ENCODE measurements at regions not wholly inside any gene's neighbourhood (a gene's known extent, or its start where the extent isn't known, plus 50 kb on each side); places are given as distances from the start of the nearest gene placed in this dataset.
"Not testable (repeated sequence)": the region's sequence is repeated elsewhere in the genome, so short reads cannot be mapped to it uniquely, and the experiment has no call there.

DNA sequence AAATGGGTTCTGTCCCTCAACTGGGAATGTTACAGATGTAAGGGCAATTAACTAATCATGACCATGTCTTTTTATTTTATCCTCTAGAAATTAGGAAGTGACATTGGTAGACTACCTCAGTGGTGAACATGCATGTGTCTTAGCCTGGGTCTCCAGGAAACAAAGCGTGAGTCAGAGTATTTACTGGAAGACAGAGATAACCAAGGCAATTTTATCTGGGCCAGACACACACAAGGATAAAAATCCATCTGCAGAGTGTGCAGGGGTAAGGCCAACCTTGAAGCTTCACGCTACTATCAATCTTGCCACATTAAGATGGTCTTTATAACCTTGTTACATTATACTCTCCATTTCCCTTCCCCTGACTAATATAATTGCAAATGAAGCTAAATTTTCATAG, 487.5 kb downstream of the SUCLG1 start:
- no peak for DNase-seq

DNA sequence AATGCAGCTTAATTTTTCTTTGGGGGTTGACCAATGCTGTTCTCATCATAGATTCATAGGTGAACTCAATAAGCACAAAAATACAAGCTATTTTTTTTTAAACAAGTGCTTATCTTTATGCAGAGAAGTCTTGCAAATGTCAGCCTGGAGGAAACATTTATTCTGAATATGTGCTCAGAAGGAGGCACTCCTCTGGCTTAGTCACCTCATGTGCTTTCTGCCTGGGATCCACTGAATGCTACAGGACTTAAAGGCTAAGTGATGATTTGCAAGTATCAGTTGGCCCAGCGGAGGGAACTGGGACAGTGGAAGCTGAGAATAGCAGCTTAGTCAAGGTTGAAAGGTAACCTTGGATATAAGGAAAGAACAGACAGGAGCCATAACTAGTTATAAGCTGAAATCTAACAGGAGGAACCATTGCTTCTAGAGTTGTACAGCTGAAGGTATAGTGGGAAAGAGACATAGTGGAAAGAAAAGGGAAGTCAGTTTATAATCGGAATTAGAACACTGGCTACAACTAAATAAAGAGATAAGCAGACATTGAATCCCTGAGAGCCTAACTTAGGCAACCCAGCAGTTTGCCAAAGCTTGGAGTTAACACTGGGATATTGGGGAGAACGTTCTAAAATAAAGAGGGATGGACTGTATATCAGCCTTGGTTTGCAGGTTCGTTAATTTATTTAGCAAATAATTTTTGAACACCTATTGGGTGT, 488.7 kb downstream of the SUCLG1 start:
- no peak for DNase-seq

DNA sequence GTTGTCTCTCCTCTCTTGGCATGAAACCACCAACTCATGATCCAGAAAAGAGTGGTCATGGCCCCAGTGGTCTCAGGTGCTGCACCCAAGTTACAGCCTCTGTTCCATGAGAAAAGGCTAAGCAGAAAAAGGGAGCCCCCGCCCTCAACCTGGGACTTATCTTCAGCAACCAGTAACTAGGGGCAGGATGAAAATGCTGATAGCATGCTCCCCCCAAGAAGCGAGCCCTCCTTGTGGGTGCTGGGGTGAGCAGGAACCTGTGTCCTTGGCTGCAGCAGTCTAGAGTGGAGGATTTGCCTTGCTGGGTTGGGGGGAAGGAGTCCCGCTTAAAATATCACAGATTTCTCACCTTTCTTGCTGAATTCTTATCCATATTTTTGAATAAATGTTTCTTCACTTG, 490.0 kb downstream of the SUCLG1 start:
- no peak for DNase-seq

DNA sequence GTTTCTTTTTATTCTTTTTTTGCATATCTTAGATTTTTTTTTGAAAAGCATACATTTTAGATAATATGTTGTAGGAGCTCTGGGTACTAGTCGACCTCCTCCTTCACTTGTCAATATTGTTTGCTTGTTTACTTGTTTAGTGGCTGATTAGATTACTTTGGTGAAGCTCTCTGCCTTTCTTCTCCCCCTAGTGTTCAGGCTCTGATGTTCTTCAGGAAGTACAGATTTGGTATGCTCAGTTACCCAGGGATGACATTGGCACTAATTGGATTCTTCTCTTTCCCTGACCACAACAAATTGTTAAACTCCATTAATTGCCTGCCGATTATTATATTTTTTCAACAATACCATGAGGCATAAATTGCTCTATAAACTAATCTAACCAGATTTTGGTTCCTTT, 491.2 kb downstream of the SUCLG1 start:
- DNase-seq, result no peak

DNA sequence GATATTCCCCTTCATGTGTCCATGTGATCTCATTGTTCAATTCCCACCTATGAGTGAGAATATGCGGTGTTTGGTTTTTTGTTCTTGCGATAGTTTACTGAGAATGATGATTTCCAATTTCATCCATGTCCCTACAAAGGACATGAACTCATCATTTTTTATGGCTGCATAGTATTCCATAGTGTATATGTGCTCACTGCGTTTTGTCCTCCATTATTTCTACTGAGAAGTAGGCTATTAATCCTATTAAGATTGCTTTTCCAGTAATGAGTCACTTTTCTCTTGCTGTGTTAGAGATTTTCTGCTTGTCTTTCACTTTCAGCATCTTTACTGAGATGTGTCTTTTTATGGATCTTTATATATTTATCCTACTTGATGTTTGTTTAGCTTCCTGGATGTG, 492.1 kb downstream of the SUCLG1 start:
- DNase-seq, result not testable (repeated sequence)

DNA sequence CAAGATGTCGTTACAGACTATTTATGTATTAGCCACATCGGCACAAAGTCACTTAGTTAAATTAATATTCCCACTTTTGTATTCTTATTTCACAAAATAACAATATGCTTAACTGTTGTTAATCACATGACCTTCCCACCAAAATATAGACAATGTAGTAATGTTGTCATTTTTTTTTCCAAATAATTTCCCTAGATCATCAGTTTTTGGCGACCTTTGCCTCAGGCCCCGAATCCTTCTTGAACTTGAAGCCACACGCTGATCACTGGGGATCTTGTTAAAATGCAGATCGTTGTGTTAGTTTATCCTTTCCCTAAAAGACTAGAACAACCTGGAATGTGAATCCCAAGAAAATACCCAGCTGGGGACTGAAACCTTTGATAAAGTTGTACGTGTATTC, 497.6 kb downstream of the SUCLG1 start:
- no peak for DNase-seq

DNA sequence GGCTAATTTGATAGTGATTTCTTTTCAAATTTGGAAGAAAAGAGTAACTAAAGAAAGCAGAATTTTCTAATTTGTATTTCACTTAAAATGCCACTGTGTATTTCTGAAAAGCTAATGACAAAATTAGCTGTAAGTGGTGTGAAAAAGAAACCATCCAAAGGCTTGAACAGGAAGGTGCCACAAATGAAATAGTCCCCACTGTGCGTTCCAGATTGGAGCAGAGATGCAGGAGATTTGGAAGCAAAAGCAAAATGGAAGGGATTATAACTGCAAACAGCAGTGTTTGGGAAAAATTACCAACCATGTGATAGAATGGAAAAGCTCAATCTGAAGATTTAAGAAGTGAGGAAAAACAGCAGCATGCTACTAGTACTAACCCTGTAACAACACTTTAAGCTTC, 498.7 kb downstream of the SUCLG1 start:
- DNase-seq, result no peak

DNA sequence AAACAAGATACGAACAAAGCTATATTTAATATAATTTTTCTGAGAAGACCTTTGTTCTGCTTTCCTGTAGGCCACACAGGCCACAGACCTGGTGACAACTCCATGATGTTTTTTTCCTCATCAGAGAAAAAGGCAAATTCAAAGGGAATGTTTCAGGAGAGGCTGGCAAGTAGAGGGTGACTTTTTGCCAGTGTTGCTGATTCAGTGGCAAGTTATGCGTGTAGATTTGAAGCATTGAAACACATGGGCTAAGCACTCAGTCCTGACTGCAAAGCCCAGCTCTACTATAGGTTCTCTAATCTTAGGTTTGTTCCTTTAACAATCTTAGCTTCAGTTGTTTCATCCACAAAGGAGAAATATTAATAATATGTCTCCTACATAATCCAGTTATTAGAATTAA, 499.8 kb downstream of the SUCLG1 start:
- no peak for DNase-seq

DNA sequence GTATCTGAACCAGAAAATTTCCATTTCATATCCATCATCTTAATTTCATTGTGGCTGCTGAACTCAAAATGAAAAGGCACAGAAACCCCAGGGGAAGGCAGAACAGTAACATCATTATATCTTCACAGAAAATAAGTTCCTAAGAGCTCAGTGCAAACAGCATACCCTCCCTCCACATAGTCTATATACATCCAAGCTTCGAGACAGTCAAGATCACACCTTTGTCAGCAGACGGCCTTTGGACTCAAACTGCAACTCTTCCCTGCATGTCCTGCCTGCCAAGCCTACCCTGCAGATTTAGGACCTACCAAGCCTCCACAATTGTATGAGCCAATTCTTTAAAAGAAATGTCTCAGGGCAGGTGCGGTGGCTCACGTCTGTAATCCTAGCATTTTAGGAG, 502.1 kb downstream of the SUCLG1 start:
- no peak for DNase-seq

DNA sequence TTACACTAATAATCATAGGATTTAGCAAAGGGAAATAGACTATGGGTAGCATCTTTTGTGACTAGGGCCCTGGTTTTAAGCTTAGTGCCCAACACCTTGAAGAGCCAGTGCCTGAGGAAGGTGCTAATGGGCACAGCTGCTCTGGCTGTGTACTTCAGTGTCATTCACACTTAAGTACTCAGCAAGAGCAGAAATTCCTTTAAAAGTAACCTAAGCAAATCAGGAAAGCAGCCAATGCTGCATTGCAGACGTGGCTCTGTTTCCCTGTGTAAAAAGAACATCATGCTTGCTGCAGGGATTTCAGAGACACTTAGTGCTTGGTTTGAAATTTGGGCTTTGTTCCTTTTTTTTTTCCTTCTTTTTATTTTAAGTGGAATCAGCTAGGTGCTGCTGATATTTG, 505.4 kb downstream of the SUCLG1 start:
- peak in 3 of 58 donors; percentile 2 to 13 (median 3) for DNase-seq

DNA sequence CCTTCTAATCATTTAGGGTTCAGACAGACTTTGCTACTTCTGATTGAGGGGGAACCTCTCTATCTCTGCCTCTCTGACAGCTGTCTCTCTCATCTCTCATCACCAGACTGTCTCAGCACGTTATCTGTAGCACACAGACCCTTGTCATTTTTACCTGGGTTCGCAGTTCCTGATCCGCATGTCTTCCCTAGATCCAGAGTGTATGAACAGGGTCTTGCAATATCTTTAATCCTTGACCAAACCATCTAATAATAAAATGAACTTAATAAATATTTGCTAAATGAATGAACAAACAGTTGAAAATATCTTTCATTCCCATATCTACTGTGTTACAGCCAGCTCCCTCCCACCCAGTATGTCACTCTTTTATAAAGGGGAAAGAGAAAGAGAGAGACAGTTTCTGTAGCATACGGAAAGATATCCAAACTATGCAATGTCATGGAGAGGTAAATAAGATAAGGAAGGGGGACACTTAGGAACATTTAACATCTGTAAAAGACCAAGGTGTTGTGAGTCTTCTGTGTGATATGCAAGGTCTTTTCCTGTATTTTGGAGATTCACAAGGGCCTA, 507.6 kb downstream of the SUCLG1 start:
- DNase-seq, result no peak

DNA sequence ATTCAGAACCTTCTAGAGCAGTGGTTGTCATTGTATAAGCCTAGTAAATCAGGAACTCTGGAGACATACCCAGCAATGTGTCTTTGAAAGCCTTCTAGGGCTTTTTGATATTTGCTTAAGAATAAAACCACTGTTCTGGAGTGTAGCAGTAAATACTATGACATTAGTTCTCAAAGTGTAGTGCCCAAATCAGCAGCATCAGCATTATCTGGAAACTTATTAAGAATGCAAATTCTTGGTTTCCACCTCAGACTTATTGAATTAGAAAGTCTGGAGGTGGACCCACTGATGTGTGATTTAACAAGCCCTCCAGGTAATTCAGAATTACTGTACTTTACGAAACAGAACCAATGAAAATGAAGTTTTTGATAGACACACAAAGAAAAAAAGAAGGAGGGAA, 509.7 kb downstream of the SUCLG1 start:
- DNase-seq, result no peak

DNA sequence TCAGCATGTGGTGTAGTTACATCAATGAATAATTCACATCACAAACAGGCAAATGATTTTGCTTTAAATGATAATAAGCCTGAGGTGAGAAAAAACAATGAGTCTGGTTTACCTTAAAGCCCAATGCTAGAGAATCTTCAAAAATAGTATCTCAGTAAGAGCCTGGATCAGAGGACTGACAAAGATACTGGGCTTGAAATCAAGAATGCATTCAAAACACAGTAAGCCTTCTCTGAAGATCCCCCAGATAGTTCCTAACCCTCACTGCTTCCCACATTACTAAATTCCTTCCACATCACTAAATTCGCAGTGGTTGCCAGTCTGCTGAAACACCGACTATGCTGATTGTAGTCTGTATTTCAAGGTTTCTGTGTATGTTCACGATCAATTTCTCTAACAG, 514.9 kb downstream of the SUCLG1 start:
- no peak for DNase-seq

DNA sequence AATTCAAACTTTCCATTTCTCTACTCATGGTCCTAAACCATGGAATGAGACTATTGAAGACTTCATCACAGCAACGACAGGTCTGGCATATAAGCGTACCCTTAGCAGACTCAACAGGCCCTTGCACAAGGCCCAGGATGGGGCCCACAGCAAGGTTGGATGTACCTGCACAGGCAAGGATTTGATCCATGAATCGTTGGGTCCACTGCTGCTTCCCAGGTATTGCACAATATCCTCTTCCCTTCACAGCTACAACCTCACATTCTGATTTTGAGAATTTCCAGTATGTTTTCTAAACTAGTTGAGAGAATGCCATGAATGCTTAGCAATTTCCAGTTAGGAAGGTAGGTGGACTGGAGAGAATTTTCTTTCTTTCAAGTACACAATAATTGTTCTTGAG, 515.8 kb downstream of the SUCLG1 start:
- DNase-seq, result no peak

DNA sequence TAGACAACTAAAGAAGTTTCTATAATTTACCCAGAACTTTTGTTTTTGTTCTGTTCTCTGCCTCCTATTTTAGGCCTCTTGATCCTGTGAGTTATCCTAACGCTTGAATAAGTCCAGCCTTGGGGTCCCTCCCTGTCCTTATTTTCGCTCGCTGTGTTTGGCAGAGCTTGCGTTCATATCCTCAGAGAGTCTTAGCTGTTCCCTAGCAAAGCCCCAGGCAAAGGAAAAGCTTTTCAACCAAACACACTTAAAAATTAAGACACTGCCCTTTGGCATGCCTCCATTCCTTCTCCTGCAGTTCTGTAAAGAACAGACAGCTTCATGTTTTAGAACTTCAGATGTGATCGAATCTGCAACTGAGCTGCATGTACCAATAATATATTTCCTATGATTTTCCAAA, 517.2 kb downstream of the SUCLG1 start:
- no peak for DNase-seq

DNA sequence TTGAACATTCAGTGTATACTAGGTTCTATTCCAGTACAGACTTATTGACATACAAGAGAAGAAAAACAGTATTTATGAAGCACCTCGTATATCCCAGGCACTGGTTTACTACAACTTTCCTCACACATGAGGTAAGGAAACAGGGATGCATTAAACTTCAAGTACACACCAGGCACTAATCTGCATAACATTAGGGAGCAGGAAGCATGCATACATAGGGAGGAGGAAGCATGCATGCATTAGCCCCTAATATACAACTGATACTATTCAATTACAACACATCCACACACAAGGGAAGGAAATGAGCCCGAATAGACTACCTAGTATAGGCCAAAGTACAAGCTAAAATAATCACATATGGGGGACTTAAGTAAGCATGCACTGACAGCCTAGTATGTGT, 525.3 kb downstream of the SUCLG1 start:
- DNase-seq, result no peak

DNA sequence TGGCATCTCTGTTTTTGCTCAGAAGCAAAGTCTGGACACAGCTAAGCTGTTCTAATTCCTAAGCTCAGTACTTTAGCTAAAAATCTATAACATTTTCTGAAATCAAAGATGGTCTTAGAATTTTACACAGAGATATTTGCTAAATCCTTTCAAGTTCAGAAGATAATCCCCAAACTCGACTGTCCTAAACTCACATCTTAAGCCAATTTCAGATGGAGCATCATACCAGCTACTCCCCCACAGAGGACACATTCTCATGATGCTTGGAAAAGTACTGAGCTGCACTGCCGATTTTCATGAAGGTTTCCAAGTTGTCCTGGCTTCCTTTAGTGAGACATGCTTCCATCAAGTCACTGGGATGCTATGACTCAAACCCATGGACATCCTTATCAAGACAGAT, 535.5 kb downstream of the SUCLG1 start:
- DNase-seq, result no peak

DNA sequence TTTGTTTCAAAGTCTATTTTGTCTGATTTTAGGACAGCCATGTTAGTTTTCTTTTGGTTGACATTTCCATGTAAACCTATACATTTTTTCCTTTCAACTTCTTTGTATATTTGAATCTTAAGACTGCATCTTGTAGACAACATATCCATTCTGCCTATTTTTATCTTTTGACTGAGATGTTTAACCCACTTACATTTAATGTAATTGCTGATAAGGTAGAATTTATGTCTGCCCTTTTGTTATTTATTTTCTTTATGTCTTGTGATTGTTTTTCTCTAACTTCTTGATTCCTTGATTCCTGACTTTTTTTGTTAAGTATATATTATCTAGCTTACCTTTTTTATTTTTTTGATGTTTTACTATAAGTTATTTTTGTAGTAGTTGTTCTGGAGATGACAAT, 542.5 kb downstream of the SUCLG1 start:
- DNase-seq, result no peak

DNA sequence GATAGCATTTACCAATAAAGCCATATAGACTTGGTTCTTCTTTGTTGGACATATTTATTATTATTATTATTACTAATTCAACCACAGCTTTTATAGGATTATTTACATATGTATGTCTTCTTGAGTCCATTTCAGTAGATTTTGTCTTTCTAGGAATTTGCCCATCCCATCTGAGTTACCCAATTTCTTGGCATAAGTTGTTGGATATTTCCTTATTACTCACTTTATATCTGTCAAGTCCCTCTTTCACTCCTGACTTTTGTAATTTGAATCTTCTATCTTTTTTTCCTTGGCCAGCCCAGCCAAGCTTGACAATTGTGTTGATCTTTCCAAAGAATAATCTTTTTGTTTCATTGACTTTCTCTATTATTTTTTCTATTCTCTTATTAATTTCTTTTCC, 543.7 kb downstream of the SUCLG1 start:
- no peak for DNase-seq

DNA sequence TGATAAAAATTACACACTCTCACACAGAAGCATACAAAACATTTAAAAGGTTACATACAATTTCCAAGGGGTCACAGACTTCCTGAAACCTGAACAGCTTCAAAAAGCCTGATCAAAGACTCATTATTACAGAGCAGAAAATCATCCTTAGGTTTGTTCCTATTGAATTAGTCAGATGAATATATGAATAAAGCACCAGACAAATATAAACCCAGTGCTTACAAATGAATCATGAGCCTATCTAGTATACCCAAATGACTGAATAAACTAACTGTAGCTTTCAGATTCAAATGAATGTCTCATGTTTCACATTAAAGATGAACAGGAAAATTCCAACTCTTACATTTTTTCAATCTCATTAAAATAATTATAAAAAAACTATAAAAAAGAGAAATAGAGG, 550.3 kb downstream of the SUCLG1 start:
- no peak for DNase-seq

DNA sequence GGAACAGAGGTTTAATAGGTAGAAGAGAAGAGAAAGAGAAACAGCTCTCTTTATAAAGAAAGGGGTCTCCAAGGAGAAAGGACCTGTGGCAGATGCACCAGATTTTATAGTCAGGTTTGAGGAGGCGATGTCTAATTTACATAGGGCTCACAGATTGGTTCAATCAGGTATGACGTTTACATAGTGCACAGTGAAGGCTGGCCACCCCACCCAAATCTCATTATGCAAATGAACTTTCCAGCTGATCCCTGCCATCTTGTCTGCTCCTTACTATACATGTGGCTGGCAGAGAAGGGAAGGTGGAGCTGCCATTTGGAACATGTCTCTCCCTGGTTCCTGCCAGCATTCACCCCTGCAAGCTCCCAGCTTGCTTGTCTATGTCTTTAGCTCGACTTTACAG, 557.8 kb downstream of the SUCLG1 start:
- DNase-seq, result no peak

DNA sequence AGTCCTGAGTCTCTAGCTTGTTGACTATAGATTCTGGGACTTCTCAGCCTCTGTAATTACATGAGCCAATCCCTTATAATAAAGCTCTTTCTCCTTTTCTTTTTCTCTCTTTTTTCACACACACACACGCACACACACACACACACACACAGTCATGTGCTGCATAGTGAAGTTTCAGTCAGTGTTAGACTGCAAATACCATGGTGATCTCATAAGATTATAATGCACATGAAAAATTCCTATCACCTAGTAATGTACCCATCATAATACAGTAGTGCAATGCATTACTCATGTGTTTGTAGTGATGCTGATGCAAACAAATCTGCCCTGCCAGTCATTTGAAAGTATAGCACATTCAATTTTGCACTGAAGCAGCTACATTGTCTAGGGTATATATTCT, 558.2 kb downstream of the SUCLG1 start:
- no peak for DNase-seq

DNA sequence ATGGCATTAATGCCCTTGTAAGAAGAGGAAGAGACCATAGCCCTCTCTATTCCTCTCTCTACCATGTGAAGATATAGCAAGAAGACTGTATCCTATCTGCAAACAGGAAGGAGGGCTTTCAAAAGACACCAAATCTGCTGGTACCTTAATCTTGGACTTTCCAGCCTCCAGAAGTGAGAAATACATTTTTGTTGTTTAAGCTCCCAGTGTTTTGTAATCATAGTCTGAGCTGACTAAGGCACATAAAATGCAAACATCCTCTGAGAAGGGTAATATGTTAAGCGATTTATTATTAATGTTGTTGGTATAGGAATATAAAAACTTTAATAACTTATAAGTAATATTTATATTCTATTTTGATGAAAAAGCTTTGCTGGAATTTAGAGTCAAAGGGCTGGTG, 559.8 kb downstream of the SUCLG1 start:
- no peak for DNase-seq

DNA sequence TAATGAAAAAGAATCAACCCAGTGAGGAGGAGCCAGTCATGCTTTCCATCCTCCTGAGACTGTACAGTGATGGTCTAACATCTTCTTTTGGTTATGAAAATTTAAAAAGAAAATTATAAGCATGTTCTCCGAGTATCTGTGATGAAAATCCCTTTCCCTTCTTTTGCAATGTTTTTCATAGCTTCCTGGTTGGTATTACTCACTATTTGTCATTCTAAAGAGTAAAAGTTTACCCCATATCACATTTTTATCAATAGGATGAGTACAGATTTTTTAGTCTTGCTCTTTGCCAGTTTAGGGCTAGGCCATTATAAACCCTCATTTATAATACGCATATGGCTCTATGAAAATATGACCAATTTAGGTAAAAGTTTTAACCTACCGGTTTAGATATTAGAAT, 564.1 kb downstream of the SUCLG1 start:
- DNase-seq, result no peak

Measured in anterior cingulate cortex (tissue), 58 donors.